GM12878 (cell line): ENCODE measurements at regions not wholly inside any gene's neighbourhood (a gene's known extent, or its start where the extent isn't known, plus 50 kb on each side); places are given as distances from the start of the nearest gene placed in this dataset.
A peak's percentile ranks its signal among the peaks of the same experiment; 100 is the strongest.

Experiments
- BCL11A ChIP-seq: IDR thresholded peaks from 2 replicates; pipeline ENCODE4 v1.6.1; 2011; ENCODE audit warnings: low read depth, low read length
- BCL3 ChIP-seq: IDR thresholded peaks from 2 replicates; pipeline ENCODE4 v1.6.1; 2011; ENCODE audit warnings: borderline replicate concordance, low read depth, mild to moderate bottlenecking, moderate library complexity, low read length; ENCODE audit not compliant: insufficient read depth, poor library complexity, severe bottlenecking
- BHLHE40 ChIP-seq, 2 experiments: fragments of 450-650 bp in 1 of 2; IDR thresholded peaks; 2 replicates each; pipeline ENCODE4 v1.6.1; 2011 to 2017; ENCODE audit warnings: low read depth in 2 of 2, borderline replicate concordance in 1 of 2, improper control_type of control experiment in 1 of 2, low read length in 1 of 2, mild to moderate bottlenecking in 1 of 2
- BRCA1 ChIP-seq: IDR thresholded peaks from 2 replicates; pipeline ENCODE4 v1.6.1; 2011; ENCODE audit warnings: low read depth, low read length, improper control_type of control experiment
- CHD4 ChIP-seq: fragments of 200-600 bp; sonication (generic); IDR thresholded peaks from 2 replicates; pipeline ENCODE4 v1.6.1; 2016; ENCODE audit warnings: mild to moderate bottlenecking
- CREM ChIP-seq: IDR thresholded peaks from 2 replicates; pipeline ENCODE4 v1.6.1; 2014; ENCODE audit warnings: antibody characterized with exemption, low read depth
- FOXK2 ChIP-seq: fragments of 450-650 bp; IDR thresholded peaks from 2 replicates; pipeline ENCODE4 v1.6.1; 2017; ENCODE audit warnings: mild to moderate bottlenecking, moderate library complexity
- GATAD2B ChIP-seq: fragments of 450-650 bp; conservative IDR thresholded peaks from 2 replicates; pipeline ENCODE4 v1.6.1; 2017; ENCODE audit warnings: low read depth, mild to moderate bottlenecking, moderate library complexity
- HDGF ChIP-seq: fragments of 450-650 bp; IDR thresholded peaks from 2 replicates; pipeline ENCODE4 v1.6.1; 2016; ENCODE audit warnings: antibody characterized with exemption
- KAT2A ChIP-seq: conservative IDR thresholded peaks from 2 replicates; pipeline ENCODE4 v1.6.1; 2011; ENCODE audit warnings: low read depth, low read length; ENCODE audit not compliant: control insufficient read depth
- KDM1A ChIP-seq: fragments of 200-600 bp; sonication (generic); IDR thresholded peaks from 2 replicates; pipeline ENCODE4 v1.6.1; 2016; ENCODE audit warnings: borderline replicate concordance
- NFXL1 ChIP-seq: fragments of 450-650 bp; IDR thresholded peaks from 2 replicates; pipeline ENCODE4 v1.6.1; 2017; ENCODE audit warnings: antibody characterized with exemption, mild to moderate bottlenecking, borderline replicate concordance
- NKRF ChIP-seq: fragments of 450-650 bp; conservative IDR thresholded peaks from 2 replicates; pipeline ENCODE4 v1.6.1; 2017; ENCODE audit warnings: mild to moderate bottlenecking, moderate library complexity
- POLR2AphosphoS5 ChIP-seq: IDR thresholded peaks from 2 replicates; pipeline ENCODE4 v1.6.1; 2011; ENCODE audit warnings: mild to moderate bottlenecking, low read length, inconsistent platforms
- RBBP5 ChIP-seq: fragments of 200-600 bp; sonication (generic); conservative IDR thresholded peaks from 2 replicates; pipeline ENCODE4 v1.6.1; 2016
- RELB ChIP-seq: fragments of 450-650 bp; IDR thresholded peaks from 2 replicates; pipeline ENCODE4 v1.6.1; 2017; ENCODE audit warnings: low read depth, mild to moderate bottlenecking, moderate library complexity
- SKIL ChIP-seq: fragments of 450-650 bp; IDR thresholded peaks from 2 replicates; pipeline ENCODE4 v1.6.1; 2017; ENCODE audit warnings: mild to moderate bottlenecking, low read depth, inconsistent platforms; ENCODE audit not compliant: poor library complexity, severe bottlenecking
- SMARCA5 ChIP-seq: fragments of 450-650 bp; IDR thresholded peaks from 2 replicates; pipeline ENCODE4 v1.6.1; 2017; ENCODE audit warnings: mild to moderate bottlenecking
- STAT1 ChIP-seq: fragments of 450-650 bp; conservative IDR thresholded peaks from 2 replicates; pipeline ENCODE4 v1.6.1; 2014; ENCODE audit warnings: antibody characterized with exemption, mild to moderate bottlenecking
- USF1 ChIP-seq: IDR thresholded peaks from 2 replicates; pipeline ENCODE4 v1.6.1; 2011; ENCODE audit warnings: borderline replicate concordance, low read depth, mild to moderate bottlenecking, moderate library complexity, mixed read lengths, low read length; ENCODE audit not compliant: insufficient read depth; ENCODE audit errors: extremely low read length
- ZBED1 ChIP-seq: IDR thresholded peaks from 2 replicates; pipeline ENCODE4 v1.6.1; 2016; ENCODE audit warnings: borderline replicate concordance
- ZNF274 ChIP-seq: IDR thresholded peaks from one replicate; pipeline ENCODE4 v1.8.0; 2011; ENCODE audit not compliant: insufficient read length, insufficient read depth
- ZNF622 ChIP-seq: fragments of 450-650 bp; IDR thresholded peaks from 2 replicates; pipeline ENCODE4 v1.6.1; 2017; ENCODE audit warnings: mild to moderate bottlenecking, inconsistent platforms

GRCh38 chr12:94831081-94831751 is 172.3 kb downstream of the NDUFA12 start (continued):
- TF ChIP-seq NKRF: no peak; the same call in 1 of the 2 replicates
- TF ChIP-seq FOXK2: no peak
- peak; percentile 89 for TF ChIP-seq GATAD2B
- peak; percentile 72 for TF ChIP-seq POLR2AphosphoS5
- peak; percentile 76; the same call in 1 of the 2 replicates for TF ChIP-seq HDGF
- no peak for TF ChIP-seq BRCA1
- peak; percentile 81 for TF ChIP-seq SKIL
- TF ChIP-seq BHLHE40 (IDR thresholded peaks at IDR 0.05; ENCODE audit: borderline replicate concordance in 1 of 2, low read depth in 2 of 2, low read length in 1 of 2): peak; percentile 70 to 88
- TF ChIP-seq RELB: peak; percentile 99
- no peak for TF ChIP-seq ZNF274
- no peak for TF ChIP-seq KAT2A
- TF ChIP-seq USF1: no peak
- no peak for TF ChIP-seq RBBP5
- TF ChIP-seq KDM1A: no peak
- TF ChIP-seq NFXL1: no peak
- TF ChIP-seq ZNF622: no peak
- peak; percentile 18 for TF ChIP-seq SMARCA5
- no peak; the same call in 1 of the 2 replicates for TF ChIP-seq ZBED1
- TF ChIP-seq BCL11A: peak; percentile 77
- TF ChIP-seq STAT1: no peak
- TF ChIP-seq CREM: peak; percentile 75
- no peak for TF ChIP-seq CHD4
- peak; percentile 81 for TF ChIP-seq BCL3
